Activated CD4-positive, alpha-beta memory T cell treated with anti-CD3 and anti-CD28 coated beads for 36 hours (primary cell): ENCODE measurements at regions not wholly inside any gene's neighbourhood (a gene's known extent, or its start where the extent isn't known, plus 50 kb on each side); places are given as distances from the start of the nearest gene placed in this dataset.
"Not testable (repeated sequence)": the region's sequence is repeated elsewhere in the genome, so short reads cannot be mapped to it uniquely, and the experiment has no call there.

Experiments used
- CTCF ChIA-PET: fragments of 350-600 bp; sonication (Branson Sonifier 250); formaldehyde crosslinking; loops from one replicate; lab custom pipeline; 2021; ENCODE audit warnings: antibody characterized with exemption, inconsistent platforms; lab: Charles Lee
- POLR2A ChIA-PET: fragments of 350-600 bp; sonication (Branson Sonifier 250); formaldehyde crosslinking; loops from one replicate; lab custom pipeline; 2021; ENCODE audit warnings: antibody characterized with exemption; lab: Charles Lee
- DNase-seq: peaks from one replicate; pipeline ENCODE4 v3.0.0-alpha.2; 2020
- H3K27ac Mint-ChIP-seq: one replicate; pipeline ENCODE4 v1.8.0; 2021; ENCODE audit warnings: mixed read lengths
- H3K27me3 Mint-ChIP-seq: one replicate; pipeline ENCODE4 v1.8.0; 2021; ENCODE audit warnings: mixed read lengths
- H3K36me3 Mint-ChIP-seq: one replicate; pipeline ENCODE4 v1.8.0; 2021; ENCODE audit warnings: mixed read lengths
- H3K4me1 Mint-ChIP-seq: one replicate; pipeline ENCODE4 v1.8.0; 2021; ENCODE audit warnings: low read depth, mixed read lengths
- H3K4me3 Mint-ChIP-seq: one replicate; pipeline ENCODE4 v1.8.0; 2021; ENCODE audit warnings: mild to moderate bottlenecking, mixed read lengths
- H3K9me3 Mint-ChIP-seq: one replicate; pipeline ENCODE4 v1.8.0; 2021; ENCODE audit warnings: mixed read lengths
- intact Hi-C: fragments of 100-400 bp; cut with micrococcal nuclease; formaldehyde crosslinking; loops from one replicate; pipeline ENCODE4 v1.15.1; 2023

- Mint-ChIP-seq H3K27ac (no peak overlapping the region), H3K4me1 (peaks cover 4% of the 10 kb centered on the region), H3K9me3 (no peaks in the 10 kb centered on the region), H3K27me3 (no peaks in the 10 kb centered on the region), H3K36me3 (no peaks in the 10 kb centered on the region), H3K4me3 (no peak overlapping the region)
- intact Hi-C loops, result no loop called here
- CTCF ChIA-PET, result no interaction called here
- DNase-seq, result no peak
- POLR2A ChIA-PET, result interaction anchor here (0.7 kb wide), 1 partner anchor 47 kb away, joined by 3 read pairs; no protein-coding TSS in a partner anchor
Observed at GRCh38 chr6:166855416-166855815, 100.9 kb downstream of the RNASET2 start.

DNA sequence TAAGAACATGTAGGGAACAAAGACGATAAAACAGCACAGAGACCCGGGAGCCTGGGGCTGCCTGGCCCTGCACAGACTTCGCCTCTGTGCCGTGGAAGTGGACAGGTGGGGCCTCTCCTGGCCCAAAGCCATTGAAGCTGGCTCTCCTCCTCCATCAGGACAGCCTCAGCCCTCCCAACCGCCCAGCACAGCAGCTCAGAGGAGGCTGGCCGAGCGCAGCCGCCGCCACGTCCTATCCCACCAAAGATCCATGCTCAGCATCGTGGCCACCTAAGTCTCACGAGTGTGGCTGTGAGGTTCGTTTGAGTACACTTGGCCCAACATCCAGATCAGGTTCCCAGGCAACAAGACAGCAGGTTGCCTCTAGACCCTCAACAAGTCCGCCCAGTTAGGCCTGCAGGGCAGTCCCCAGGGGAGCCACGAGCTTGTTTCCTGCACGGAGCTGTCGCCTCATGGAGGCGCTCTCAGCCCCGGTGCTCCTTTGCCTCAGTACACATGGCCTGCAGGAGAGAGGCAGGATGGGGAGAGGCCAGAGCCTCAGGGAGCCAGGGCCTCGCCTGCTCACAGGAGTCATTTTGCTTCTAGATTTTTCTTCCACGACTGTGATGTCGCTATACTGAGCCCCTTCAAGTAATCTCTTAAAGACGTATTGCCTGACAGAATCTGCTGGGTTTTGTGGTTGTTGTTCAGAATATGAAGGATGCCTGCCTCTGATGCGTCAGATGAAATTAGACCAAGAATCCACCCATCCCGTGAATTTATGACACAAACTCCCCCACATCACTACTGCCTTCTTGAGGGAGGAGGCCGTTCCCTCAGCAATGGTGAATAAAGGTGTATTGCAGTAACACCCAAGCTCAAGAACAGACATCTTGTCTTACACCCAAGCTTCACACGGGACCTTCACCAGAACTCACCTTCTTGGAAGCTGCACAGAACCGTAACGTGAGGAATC lies 102.7 kb downstream of the RNASET2 start:
- H3K9me3 Mint-ChIP-seq, result no peaks in the 10 kb centered on the region
- CTCF ChIA-PET, result no interaction called here
- POLR2A ChIA-PET, result no interaction called here
- H3K27ac Mint-ChIP-seq, result no peak overlapping the region
- intact Hi-C loops, result no loop called here
- no peak overlapping the region for H3K4me3 Mint-ChIP-seq
- no peak for DNase-seq
- no peaks in the 10 kb centered on the region for H3K36me3 Mint-ChIP-seq
- H3K27me3 Mint-ChIP-seq, result no peaks in the 10 kb centered on the region
- H3K4me1 Mint-ChIP-seq, result peaks cover 4% of the 10 kb centered on the region

GRCh38 chr6:166852451-166852975 lies 103.8 kb downstream of the RNASET2 start:
- Mint-ChIP-seq H3K9me3 (no peaks in the 10 kb centered on the region), H3K27me3 (no peaks in the 10 kb centered on the region), H3K4me1 (peaks cover 4% of the 10 kb centered on the region), H3K27ac (no peak overlapping the region), H3K36me3 (peaks cover 2% of the 10 kb centered on the region), H3K4me3 (no peak overlapping the region)
- intact Hi-C loops, result no loop called here
- CTCF ChIA-PET, result interaction anchor here (1.3 kb wide), 1 partner anchor 99 kb away, joined by 4 read pairs; no protein-coding TSS in a partner anchor
- POLR2A ChIA-PET, result no interaction called here
- DNase-seq, result peak; percentile 33

GRCh38 chr6:166851911-166852310 lies 104.4 kb downstream of the RNASET2 start:
- DNase-seq, result no peak
- Mint-ChIP-seq H3K9me3 (peaks cover 5% of the 10 kb centered on the region), H3K27ac (no peak overlapping the region), H3K4me1 (peaks cover 4% of the 10 kb centered on the region), H3K36me3 (peaks cover 2% of the 10 kb centered on the region), H3K27me3 (no peaks in the 10 kb centered on the region), H3K4me3 (no peak overlapping the region)
- intact Hi-C loops, result no loop called here
- POLR2A ChIA-PET, result no interaction called here
- CTCF ChIA-PET, result interaction anchor here (1.3 kb wide), 1 partner anchor 99 kb away, joined by 4 read pairs; no protein-coding TSS in a partner anchor

GRCh38 chr6:166851426-166851825 lies 104.9 kb downstream of the RNASET2 start:
- no peak for DNase-seq
- ChIA-PET CTCF (interaction anchor here (1.3 kb wide), 1 partner anchor 100 kb away, joined by 4 read pairs; no protein-coding TSS in a partner anchor), POLR2A (no interaction called here)
- H3K36me3 Mint-ChIP-seq, result peaks cover 2% of the 10 kb centered on the region
- peaks cover 9% of the 10 kb centered on the region for H3K9me3 Mint-ChIP-seq
- no peaks in the 10 kb centered on the region for H3K27me3 Mint-ChIP-seq
- intact Hi-C loops, result no loop called here
- peaks cover 4% of the 10 kb centered on the region for H3K4me1 Mint-ChIP-seq
- H3K27ac Mint-ChIP-seq, result no peak overlapping the region
- H3K4me3 Mint-ChIP-seq, result no peak overlapping the region

GRCh38 chr6:166850677-166851076 lies 105.7 kb downstream of the RNASET2 start:
- peaks cover 2% of the 10 kb centered on the region for H3K36me3 Mint-ChIP-seq
- intact Hi-C loops, result no loop called here
- peaks cover 17% of the 10 kb centered on the region for H3K9me3 Mint-ChIP-seq
- ChIA-PET CTCF (no interaction called here), POLR2A (no interaction called here)
- no peak overlapping the region for H3K27ac Mint-ChIP-seq
- H3K4me1 Mint-ChIP-seq, result peaks cover 4% of the 10 kb centered on the region
- no peak for DNase-seq
- H3K27me3 Mint-ChIP-seq, result no peaks in the 10 kb centered on the region
- H3K4me3 Mint-ChIP-seq, result no peak overlapping the region

GRCh38 chr6:166849749-166850183 lies 106.6 kb downstream of the RNASET2 start:
- ChIA-PET CTCF (no interaction called here), POLR2A (no interaction called here)
- no peaks in the 10 kb centered on the region for H3K27me3 Mint-ChIP-seq
- no peak overlapping the region for H3K27ac Mint-ChIP-seq
- intact Hi-C loops, result no loop called here
- H3K4me3 Mint-ChIP-seq, result no peak overlapping the region
- no peak for DNase-seq
- peaks cover 3% of the 10 kb centered on the region for H3K36me3 Mint-ChIP-seq
- peaks cover 23% of the 10 kb centered on the region for H3K9me3 Mint-ChIP-seq
- peaks cover 4% of the 10 kb centered on the region for H3K4me1 Mint-ChIP-seq

GRCh38 chr6:166848979-166849748 lies 107.2 kb downstream of the RNASET2 start:
- H3K36me3 Mint-ChIP-seq, result peaks cover 3% of the 10 kb centered on the region
- H3K4me1 Mint-ChIP-seq, result peaks cover 4% of the 10 kb centered on the region
- no peak for DNase-seq
- no peak overlapping the region for H3K4me3 Mint-ChIP-seq
- CTCF ChIA-PET, result no interaction called here
- H3K27ac Mint-ChIP-seq, result no peak overlapping the region
- POLR2A ChIA-PET, result no interaction called here
- H3K9me3 Mint-ChIP-seq, result peaks cover 23% of the 10 kb centered on the region
- H3K27me3 Mint-ChIP-seq, result no peaks in the 10 kb centered on the region
- intact Hi-C loops, result no loop called here

GRCh38 chr6:166846446-166847142 lies 109.8 kb downstream of the RNASET2 start:
- H3K36me3 Mint-ChIP-seq, intact Hi-C loops, CTCF ChIA-PET, H3K4me1 Mint-ChIP-seq, DNase-seq, H3K27me3 Mint-ChIP-seq, POLR2A ChIA-PET, H3K4me3 Mint-ChIP-seq, H3K27ac Mint-ChIP-seq: not testable (repeated sequence)
- H3K9me3 Mint-ChIP-seq, result peaks cover 23% of the 10 kb centered on the region

- H3K27ac Mint-ChIP-seq, result no peak overlapping the region
- no peak overlapping the region for H3K4me3 Mint-ChIP-seq
- no peaks in the 10 kb centered on the region for H3K4me1 Mint-ChIP-seq
- DNase-seq, result no peak
- ChIA-PET POLR2A (no interaction called here), CTCF (no interaction called here)
- peaks cover 23% of the 10 kb centered on the region for H3K9me3 Mint-ChIP-seq
- peaks cover 3% of the 10 kb centered on the region for H3K36me3 Mint-ChIP-seq
- intact Hi-C loops, result no loop called here
- H3K27me3 Mint-ChIP-seq, result no peaks in the 10 kb centered on the region
Observed at GRCh38 chr6:166842607-166843006, 113.7 kb downstream of the RNASET2 start.

DNA sequence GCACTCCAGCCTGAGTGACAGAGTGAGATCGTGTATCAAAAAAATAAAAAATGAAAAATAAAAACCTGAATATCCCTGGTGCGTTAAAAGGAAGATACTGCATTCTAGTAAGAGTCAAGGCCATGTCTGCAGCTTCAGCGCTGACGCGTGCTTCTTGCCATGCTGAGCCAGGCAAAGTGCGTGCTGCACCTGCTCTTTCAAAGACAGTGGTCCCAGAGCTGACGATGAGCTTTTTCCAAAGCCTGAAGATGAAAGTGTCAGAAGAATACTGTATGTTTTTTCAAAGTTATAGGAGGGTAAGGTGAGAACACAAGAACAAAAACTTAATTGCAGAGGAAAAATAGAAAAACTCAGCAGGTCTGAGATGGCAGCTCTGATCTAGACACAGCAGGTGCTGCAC lies 115.1 kb downstream of the RNASET2 start:
- DNase-seq, result no peak
- Mint-ChIP-seq H3K9me3 (peaks cover 12% of the 10 kb centered on the region), H3K27me3 (no peaks in the 10 kb centered on the region), H3K4me1 (no peaks in the 10 kb centered on the region), H3K4me3 (no peak overlapping the region), H3K27ac (no peak overlapping the region), H3K36me3 (peaks cover 3% of the 10 kb centered on the region)
- ChIA-PET POLR2A (no interaction called here), CTCF (no interaction called here)
- intact Hi-C loops, result no loop called here
